ENCODE measurements at regions not wholly inside any gene's neighbourhood (a gene's known extent, or its start where the extent isn't known, plus 50 kb on each side); places are given as distances from the start of the nearest gene placed in this dataset.

DNA sequence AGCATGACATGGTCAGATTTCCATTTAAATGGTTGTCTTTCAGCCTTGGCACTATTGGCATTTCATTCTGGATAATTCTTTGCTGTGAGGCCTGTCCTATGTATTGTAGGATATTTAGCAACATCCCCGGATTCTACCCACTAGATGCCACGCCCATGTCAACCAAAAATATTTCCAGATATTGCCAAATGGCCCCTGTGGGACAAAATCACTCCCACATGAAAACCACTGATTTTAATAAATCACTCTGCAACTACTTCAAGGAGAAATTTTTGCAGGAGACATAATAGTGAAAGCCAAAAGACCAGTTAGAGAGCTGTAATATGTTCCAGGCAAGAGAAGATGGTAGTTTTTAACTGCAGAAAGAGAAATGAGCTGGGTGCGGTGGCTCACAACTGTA lies 55.9 kb upstream of the RARB start:
- no peaks in the 10 kb centered on the region for H3K9me1 ChIP-seq (ENCODE audit: control insufficient read depth, insufficient read depth, low read length)
- no peaks in the 10 kb centered on the region for H3K9me3 ChIP-seq (replicated peaks; ENCODE audit: control insufficient read depth, insufficient read depth, low read depth, low read length)
- no TSS peak for BruUV-seq (replicated peaks)
- no peaks in the 10 kb centered on the region for H4K20me1 ChIP-seq (replicated peaks; ENCODE audit: control insufficient read depth, insufficient read depth, low read length)
- no peak for DNase-seq (ENCODE audit: extremely low read depth in 1 of 4, low spot score in 3 of 4)
- H3K4me3 ChIP-seq, result no peak overlapping the region
- in situ Hi-C loops (cut with MboI), result no loop called here
- no peaks in the 10 kb centered on the region for H3K79me2 ChIP-seq (ENCODE audit: control insufficient read depth, insufficient read depth, low read length)
- ChIA-PET CTCF (ENCODE audit: low intra/inter-chr PET ratio) (no interaction called here), POLR2A (no interaction called here)
- no peak overlapping the region for H3K27ac ChIP-seq (ENCODE audit: extremely low read depth, low read depth, low read length)
- no peak overlapping the region for H2AFZ ChIP-seq (ENCODE audit: low read depth, low read length)
- 0% methylated on average over 3 of the region's 3 CpGs for WGBS (ENCODE audit: insufficient coverage, low coverage, missing lambda C conversion rate)
- H3K4me1 ChIP-seq (replicated peaks in 1 of 2; ENCODE audit: control insufficient read depth in 2 of 2, insufficient read depth in 2 of 2, low read length in 2 of 2), result no peaks in the 10 kb centered on the region
- TF ChIP-seq SRSF7 (optimal IDR thresholded peaks at IDR 0.05; ENCODE audit: low read depth, low read length) (no peak), ZNF830 (CRISPR knock-in tag; IDR thresholded peaks at IDR 0.05) (no peak), ZZZ3 (IDR thresholded peaks at IDR 0.05) (no peak), CEBPG (CRISPR knock-in tag; IDR thresholded peaks at IDR 0.05) (no peak), CEBPG (tag; conservative IDR thresholded peaks at IDR 0.05 in 1 of 2, IDR thresholded peaks at IDR 0.05 in 1 of 2) (no peak), TAF1 (IDR thresholded peaks at IDR 0.05; ENCODE audit: control insufficient read depth, extremely low read depth, insufficient read depth, low read length, severe bottlenecking) (no peak), ZNF311 (CRISPR knock-in tag; IDR thresholded peaks at IDR 0.05) (no peak), MEF2A (IDR thresholded peaks at IDR 0.05; ENCODE audit: control insufficient read depth, low read depth, low read length) (no peak), ZBTB1 (CRISPR knock-in tag; IDR thresholded peaks at IDR 0.05; ENCODE audit: borderline replicate concordance, low read depth) (no peak), ETV1 (tag; conservative IDR thresholded peaks at IDR 0.05; ENCODE audit: low read depth) (no peak), GABPB2 (CRISPR knock-in tag; conservative IDR thresholded peaks at IDR 0.05) (no peak), FOXJ2 (tag; IDR thresholded peaks at IDR 0.05) (no peak)
- TF ChIP-seq, protein P1, sequence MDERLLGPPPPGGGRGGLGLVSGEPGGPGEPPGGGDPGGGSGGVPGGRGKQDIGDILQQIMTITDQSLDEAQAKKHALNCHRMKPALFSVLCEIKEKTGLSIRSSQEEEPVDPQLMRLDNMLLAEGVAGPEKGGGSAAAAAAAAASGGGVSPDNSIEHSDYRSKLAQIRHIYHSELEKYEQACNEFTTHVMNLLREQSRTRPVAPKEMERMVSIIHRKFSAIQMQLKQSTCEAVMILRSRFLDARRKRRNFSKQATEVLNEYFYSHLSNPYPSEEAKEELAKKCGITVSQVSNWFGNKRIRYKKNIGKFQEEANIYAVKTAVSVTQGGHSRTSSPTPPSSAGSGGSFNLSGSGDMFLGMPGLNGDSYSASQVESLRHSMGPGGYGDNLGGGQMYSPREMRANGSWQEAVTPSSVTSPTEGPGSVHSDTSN (CRISPR knock-in tag; IDR thresholded peaks at IDR 0.05; ENCODE audit: low read depth), result no peak
- TF ChIP-seq, protein P1 (tag; conservative IDR thresholded peaks at IDR 0.05; ENCODE audit: low read depth), result no peak
- TF ChIP-seq, protein P2, sequence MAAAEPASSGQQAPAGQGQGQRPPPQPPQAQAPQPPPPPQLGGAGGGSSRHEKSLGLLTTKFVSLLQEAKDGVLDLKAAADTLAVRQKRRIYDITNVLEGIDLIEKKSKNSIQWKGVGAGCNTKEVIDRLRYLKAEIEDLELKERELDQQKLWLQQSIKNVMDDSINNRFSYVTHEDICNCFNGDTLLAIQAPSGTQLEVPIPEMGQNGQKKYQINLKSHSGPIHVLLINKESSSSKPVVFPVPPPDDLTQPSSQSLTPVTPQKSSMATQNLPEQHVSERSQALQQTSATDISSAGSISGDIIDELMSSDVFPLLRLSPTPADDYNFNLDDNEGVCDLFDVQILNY (CRISPR knock-in tag; IDR thresholded peaks at IDR 0.05), result no peak
- TF ChIP-seq, protein P3, sequence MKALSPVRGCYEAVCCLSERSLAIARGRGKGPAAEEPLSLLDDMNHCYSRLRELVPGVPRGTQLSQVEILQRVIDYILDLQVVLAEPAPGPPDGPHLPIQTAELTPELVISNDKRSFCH (CRISPR knock-in tag; IDR thresholded peaks at IDR 0.05), result no peak
- TF ChIP-seq, protein P3 (tag; IDR thresholded peaks at IDR 0.05), result no peak
- TF ChIP-seq, protein P4, sequence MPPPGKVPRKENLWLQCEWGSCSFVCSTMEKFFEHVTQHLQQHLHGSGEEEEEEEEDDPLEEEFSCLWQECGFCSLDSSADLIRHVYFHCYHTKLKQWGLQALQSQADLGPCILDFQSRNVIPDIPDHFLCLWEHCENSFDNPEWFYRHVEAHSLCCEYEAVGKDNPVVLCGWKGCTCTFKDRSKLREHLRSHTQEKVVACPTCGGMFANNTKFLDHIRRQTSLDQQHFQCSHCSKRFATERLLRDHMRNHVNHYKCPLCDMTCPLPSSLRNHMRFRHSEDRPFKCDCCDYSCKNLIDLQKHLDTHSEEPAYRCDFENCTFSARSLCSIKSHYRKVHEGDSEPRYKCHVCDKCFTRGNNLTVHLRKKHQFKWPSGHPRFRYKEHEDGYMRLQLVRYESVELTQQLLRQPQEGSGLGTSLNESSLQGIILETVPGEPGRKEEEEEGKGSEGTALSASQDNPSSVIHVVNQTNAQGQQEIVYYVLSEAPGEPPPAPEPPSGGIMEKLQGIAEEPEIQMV (tag; conservative IDR thresholded peaks at IDR 0.05; ENCODE audit: low read depth), result no peak
- H3K9ac ChIP-seq (ENCODE audit: insufficient read depth in 1 of 2, low read depth in 2 of 2, low read length in 2 of 2), result no peak overlapping the region
- no peak overlapping the region for H3K4me2 ChIP-seq (ENCODE audit: insufficient read depth, low read length)
- no peaks in the 10 kb centered on the region for H3K36me3 ChIP-seq (ENCODE audit: control insufficient read depth, insufficient read depth, low read length)
- intact Hi-C loops (cut with micrococcal nuclease), result no loop called here
- no peak for ATAC-seq
- H3K27me3 ChIP-seq (ENCODE audit: control insufficient read depth in 2 of 2, insufficient read depth in 2 of 2, low read length in 2 of 2), result no peaks in the 10 kb centered on the region
- no peak for FAIRE-seq

Measured in K562 (cell line).